B cell (primary cell): ENCODE measurements at regions not wholly inside any gene's neighbourhood (a gene's known extent, or its start where the extent isn't known, plus 50 kb on each side); places are given as distances from the start of the nearest gene placed in this dataset.

Source experiments
- EZH2 ChIP-seq: IDR thresholded peaks from 2 replicates; pipeline ENCODE4 v1.6.1; 2012; ENCODE audit warnings: borderline replicate concordance, low read depth, mild to moderate bottlenecking, moderate library complexity, low read length; ENCODE audit not compliant: insufficient read depth, poor library complexity, severe bottlenecking
- TF ChIP-seq, protein P1 (sequence below): fragments of 200-600 bp; IDR thresholded peaks from one replicate; pipeline ENCODE4 v1.8.0; 2022; ENCODE audit warnings: antibody characterized with exemption, mild to moderate bottlenecking

DNA sequence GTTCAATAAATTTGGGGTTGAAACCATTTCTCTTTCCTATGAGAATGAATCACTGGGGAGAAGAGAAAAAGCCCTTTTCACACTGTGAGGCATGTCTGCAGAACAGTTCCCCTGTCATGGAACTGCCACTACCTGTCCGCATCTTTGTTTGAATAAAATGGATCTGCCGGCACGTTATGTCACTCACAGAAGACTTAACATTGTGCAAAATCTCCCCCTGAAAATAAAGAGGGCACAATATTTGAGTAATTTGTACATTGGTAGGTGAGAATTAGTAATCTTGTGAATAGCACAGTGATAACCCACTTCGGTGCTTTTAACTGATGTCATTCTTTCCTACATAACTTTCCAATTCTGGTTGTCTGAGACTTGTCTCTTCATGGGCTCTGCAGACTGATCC, 804.0 kb downstream of the C6orf118 start:
- TF ChIP-seq, protein P1, sequence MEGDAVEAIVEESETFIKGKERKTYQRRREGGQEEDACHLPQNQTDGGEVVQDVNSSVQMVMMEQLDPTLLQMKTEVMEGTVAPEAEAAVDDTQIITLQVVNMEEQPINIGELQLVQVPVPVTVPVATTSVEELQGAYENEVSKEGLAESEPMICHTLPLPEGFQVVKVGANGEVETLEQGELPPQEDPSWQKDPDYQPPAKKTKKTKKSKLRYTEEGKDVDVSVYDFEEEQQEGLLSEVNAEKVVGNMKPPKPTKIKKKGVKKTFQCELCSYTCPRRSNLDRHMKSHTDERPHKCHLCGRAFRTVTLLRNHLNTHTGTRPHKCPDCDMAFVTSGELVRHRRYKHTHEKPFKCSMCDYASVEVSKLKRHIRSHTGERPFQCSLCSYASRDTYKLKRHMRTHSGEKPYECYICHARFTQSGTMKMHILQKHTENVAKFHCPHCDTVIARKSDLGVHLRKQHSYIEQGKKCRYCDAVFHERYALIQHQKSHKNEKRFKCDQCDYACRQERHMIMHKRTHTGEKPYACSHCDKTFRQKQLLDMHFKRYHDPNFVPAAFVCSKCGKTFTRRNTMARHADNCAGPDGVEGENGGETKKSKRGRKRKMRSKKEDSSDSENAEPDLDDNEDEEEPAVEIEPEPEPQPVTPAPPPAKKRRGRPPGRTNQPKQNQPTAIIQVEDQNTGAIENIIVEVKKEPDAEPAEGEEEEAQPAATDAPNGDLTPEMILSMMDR, result no peak
- no peak for TF ChIP-seq EZH2
